ENCODE measurements at regions not wholly inside any gene's neighbourhood (a gene's known extent, or its start where the extent isn't known, plus 50 kb on each side); places are given as distances from the start of the nearest gene placed in this dataset.

DNA sequence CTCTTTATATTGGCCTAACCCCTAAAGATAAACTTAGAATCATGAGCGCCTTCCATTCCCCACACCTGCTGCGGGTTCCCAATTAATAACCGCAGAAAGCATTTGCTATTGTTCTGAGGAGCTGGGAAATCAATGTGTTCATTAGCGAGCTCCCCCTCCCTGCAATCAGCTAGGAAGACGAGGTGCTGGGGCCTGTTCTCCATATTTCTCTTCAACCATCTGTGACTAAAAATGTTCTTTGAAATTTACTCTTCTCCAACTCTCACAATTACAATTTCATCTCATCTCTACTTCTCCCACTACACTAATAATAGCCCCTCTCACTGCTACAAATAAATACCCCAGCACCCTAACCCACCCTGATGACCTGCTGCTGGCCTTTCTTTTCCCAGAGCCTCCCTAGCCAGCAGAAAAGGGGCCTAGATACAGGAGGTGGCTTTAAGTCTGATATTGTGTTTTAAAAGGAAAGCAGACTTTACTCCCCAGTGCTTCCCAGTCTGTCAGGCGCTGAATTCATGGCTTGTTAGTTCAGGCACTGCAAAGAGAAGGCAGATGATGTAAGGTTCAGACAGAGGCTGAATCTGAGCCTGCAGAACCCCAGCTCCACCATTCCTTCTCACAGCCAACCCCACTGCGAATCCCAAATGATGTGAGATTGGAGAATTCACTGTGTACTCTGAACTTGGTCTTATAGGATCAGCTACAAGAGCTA lies 477.5 kb upstream of the DAB1 start:
- DNase-seq (ENCODE audit: extremely low read depth, insufficient read length) = no peak
- no peaks in the 10 kb centered on the region; the same call in 1 of the 2 replicates for H3K27me3 ChIP-seq (replicated peaks; ENCODE audit: control insufficient read depth, insufficient read depth, low read length)
- no peak overlapping the region for H3K4me3 ChIP-seq (replicated peaks; ENCODE audit: low read depth, low read length)
- no peaks in the 10 kb centered on the region for H3K36me3 ChIP-seq (ENCODE audit: control insufficient read depth, insufficient read depth, low read length)
- TF ChIP-seq, protein P1, sequence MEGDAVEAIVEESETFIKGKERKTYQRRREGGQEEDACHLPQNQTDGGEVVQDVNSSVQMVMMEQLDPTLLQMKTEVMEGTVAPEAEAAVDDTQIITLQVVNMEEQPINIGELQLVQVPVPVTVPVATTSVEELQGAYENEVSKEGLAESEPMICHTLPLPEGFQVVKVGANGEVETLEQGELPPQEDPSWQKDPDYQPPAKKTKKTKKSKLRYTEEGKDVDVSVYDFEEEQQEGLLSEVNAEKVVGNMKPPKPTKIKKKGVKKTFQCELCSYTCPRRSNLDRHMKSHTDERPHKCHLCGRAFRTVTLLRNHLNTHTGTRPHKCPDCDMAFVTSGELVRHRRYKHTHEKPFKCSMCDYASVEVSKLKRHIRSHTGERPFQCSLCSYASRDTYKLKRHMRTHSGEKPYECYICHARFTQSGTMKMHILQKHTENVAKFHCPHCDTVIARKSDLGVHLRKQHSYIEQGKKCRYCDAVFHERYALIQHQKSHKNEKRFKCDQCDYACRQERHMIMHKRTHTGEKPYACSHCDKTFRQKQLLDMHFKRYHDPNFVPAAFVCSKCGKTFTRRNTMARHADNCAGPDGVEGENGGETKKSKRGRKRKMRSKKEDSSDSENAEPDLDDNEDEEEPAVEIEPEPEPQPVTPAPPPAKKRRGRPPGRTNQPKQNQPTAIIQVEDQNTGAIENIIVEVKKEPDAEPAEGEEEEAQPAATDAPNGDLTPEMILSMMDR (IDR thresholded peaks at IDR 0.05; ENCODE audit: insufficient read depth, low read length, poor library complexity, severe bottlenecking) = no peak

DNA sequence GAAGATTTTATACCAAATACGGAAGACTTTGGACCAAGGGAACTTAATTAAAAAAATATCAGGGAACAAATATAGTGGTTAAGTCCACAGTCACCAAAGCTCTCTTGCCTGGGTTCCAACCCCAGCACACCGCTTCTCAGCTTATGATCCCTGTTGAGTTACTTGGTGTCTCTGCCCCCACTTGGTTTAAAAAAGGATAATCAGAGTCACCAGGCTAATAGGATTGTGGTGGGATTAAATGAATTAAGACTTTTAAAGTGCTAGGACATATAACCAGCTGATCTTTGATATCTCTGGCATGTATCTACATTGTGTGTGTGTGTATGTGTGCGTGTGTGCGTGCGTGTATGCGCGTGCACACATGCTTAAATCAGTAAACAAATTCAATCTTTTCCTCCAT lies 474.7 kb upstream of the DAB1 start:
- H3K36me3 ChIP-seq (ENCODE audit: control insufficient read depth, insufficient read depth, low read length) = no peaks in the 10 kb centered on the region
- TF ChIP-seq, protein P1 (IDR thresholded peaks at IDR 0.05; ENCODE audit: insufficient read depth, low read length, poor library complexity, severe bottlenecking) = no peak
- DNase-seq (ENCODE audit: extremely low read depth, insufficient read length) = no peak
- H3K4me3 ChIP-seq (replicated peaks; ENCODE audit: low read depth, low read length) = no peak overlapping the region
- H3K27me3 ChIP-seq (replicated peaks; ENCODE audit: control insufficient read depth, insufficient read depth, low read length) = no peaks in the 10 kb centered on the region; the same call in 1 of the 2 replicates

DNA sequence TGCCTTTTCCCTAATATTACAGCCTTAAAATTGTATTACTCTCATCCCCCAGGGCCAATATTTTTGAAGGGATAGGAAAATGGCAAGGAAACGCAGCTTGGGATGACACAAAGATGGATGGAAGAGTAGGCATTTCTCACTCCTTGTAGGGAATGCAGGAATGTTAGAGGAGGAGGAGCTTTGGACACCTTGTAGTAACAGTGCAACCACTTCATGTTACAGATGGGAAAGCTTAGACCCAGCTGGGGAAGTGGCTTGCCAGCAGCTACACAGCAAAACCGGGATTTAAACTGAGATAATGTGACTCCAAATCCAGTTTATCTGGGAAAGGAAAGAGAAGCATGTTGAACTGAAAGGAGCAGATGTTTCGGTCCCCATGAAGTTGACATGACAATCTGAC lies 473.7 kb upstream of the DAB1 start:
- no peaks in the 10 kb centered on the region; the same call in 1 of the 2 replicates for H3K27me3 ChIP-seq (replicated peaks; ENCODE audit: control insufficient read depth, insufficient read depth, low read length)
- H3K4me3 ChIP-seq (replicated peaks; ENCODE audit: low read depth, low read length) = no peak overlapping the region
- TF ChIP-seq, protein P1 (IDR thresholded peaks at IDR 0.05; ENCODE audit: insufficient read depth, low read length, poor library complexity, severe bottlenecking) = no peak
- H3K36me3 ChIP-seq (ENCODE audit: control insufficient read depth, insufficient read depth, low read length) = no peaks in the 10 kb centered on the region
- no peak for DNase-seq (ENCODE audit: extremely low read depth, insufficient read length)

DNA sequence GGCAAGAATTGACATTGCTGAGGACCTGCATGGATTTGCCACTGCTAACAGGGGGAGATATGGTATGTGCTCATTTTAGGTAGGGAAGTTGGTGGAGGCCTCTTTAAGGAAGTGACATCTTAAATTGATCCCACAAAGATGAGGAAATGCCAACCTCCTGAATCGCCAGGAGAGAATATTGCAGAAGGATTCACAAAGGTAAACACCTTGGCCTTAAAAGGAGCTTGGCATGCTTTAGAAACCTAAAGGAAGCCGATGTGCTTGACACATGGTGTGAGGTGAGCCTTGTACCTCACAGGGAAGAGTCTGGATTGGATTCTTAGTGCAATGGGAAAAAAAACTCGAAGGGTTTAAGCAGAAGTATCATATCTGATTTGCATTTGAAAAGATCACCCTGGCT lies 470.5 kb upstream of the DAB1 start:
- TF ChIP-seq, protein P1 (IDR thresholded peaks at IDR 0.05; ENCODE audit: insufficient read depth, low read length, poor library complexity, severe bottlenecking) = no peak
- Histone ChIP-seq H3K4me3 (replicated peaks; ENCODE audit: low read depth, low read length) (no peak overlapping the region), H3K36me3 (ENCODE audit: control insufficient read depth, insufficient read depth, low read length) (no peaks in the 10 kb centered on the region), H3K27me3 (replicated peaks; ENCODE audit: control insufficient read depth, insufficient read depth, low read length) (no peaks in the 10 kb centered on the region)
- no peak for DNase-seq (ENCODE audit: extremely low read depth, insufficient read length)

DNA sequence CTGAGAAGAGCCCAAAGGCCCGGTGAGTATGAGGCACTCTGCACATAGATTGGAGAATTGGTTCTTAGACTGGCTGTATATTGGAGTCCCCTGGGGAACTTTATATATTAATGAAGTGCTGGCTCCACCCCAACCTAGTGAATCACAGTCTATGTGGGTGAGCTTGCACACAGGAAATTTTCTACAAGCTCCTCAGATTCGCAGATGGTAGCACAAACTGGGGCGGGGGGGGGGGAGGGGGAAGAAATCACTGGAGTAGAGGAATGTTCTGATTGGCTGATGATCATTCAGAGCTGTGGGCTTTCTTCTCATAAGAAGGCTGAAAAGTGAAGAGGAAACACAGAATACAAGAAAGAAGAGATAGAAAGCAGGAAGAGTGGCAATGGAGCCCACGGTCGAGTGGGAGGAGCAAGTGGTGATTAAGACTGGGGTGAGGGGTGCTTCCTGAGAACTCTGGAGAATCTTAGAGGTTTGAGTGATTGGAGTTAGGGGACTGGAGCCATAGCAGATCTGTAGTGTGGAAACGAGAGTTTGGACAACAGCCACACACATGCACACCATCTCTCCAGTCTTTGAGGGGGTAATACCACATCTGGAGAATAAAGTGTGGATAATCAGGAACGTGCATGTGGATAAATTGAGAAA lies 465.9 kb upstream of the DAB1 start:
- TF ChIP-seq, protein P1 (IDR thresholded peaks at IDR 0.05; ENCODE audit: insufficient read depth, low read length, poor library complexity, severe bottlenecking) = no peak
- Histone ChIP-seq H3K4me3 (replicated peaks; ENCODE audit: low read depth, low read length) (no peak overlapping the region), H3K27me3 (replicated peaks; ENCODE audit: control insufficient read depth, insufficient read depth, low read length) (no peaks in the 10 kb centered on the region), H3K36me3 (ENCODE audit: control insufficient read depth, insufficient read depth, low read length) (no peaks in the 10 kb centered on the region)
- no peak for DNase-seq (ENCODE audit: extremely low read depth, insufficient read length)

Measured in GM06990 (cell line).